Fibroblast of skin of back (primary cell): ENCODE measurements at regions not wholly inside any gene's neighbourhood (a gene's known extent, or its start where the extent isn't known, plus 50 kb on each side); places are given as distances from the start of the nearest gene placed in this dataset.
"Not testable (repeated sequence)": the region's sequence is repeated elsewhere in the genome, so short reads cannot be mapped to it uniquely, and the experiment has no call there.

ENCODE experiments used
- DNase-seq: peaks from one replicate; pipeline ENCODE4 v3.0.0-alpha.2; 2013

- DNase-seq: no peak
Measured at GRCh38 chr16:31754998-31755615, 118.5 kb upstream of the ZNF267 start.

GRCh38 chr16:31764103-31764502 lies 109.5 kb upstream of the ZNF267 start:
- no peak for DNase-seq

- DNase-seq: no peak
Measured at GRCh38 chr16:31767267-31767666, 106.3 kb upstream of the ZNF267 start.

- no peak for DNase-seq
Measured at GRCh38 chr16:31780342-31780741, 93.3 kb upstream of the ZNF267 start.

- no peak for DNase-seq
Measured at GRCh38 chr16:31785126-31785525, 88.5 kb upstream of the ZNF267 start.

- no peak for DNase-seq
Measured at GRCh38 chr16:31807086-31807485, 66.5 kb upstream of the ZNF267 start.

- no peak for DNase-seq
Measured at GRCh38 chr16:31810863-31811262, 62.7 kb upstream of the ZNF267 start.

- DNase-seq: not testable (repeated sequence)
Measured at GRCh38 chr16:31816141-31816540, 57.5 kb upstream of the ZNF267 start.

- DNase-seq: no peak
Measured at GRCh38 chr16:31819386-31819785, 54.2 kb upstream of the ZNF267 start.

- DNase-seq: no peak
Measured at GRCh38 chr16:31819948-31820347, 53.7 kb upstream of the ZNF267 start.
